H9 (cell line): ENCODE measurements at regions not wholly inside any gene's neighbourhood (a gene's known extent, or its start where the extent isn't known, plus 50 kb on each side); places are given as distances from the start of the nearest gene placed in this dataset.

ENCODE experiments used
- DNase-seq: peaks from one replicate; pipeline ENCODE4 v3.0.0-alpha.2; 2017
- H2AFZ ChIP-seq: one replicate; pipeline ENCODE4 v1.6.1; 2013; ENCODE audit warnings: mild to moderate bottlenecking, low read length, control low read depth, moderate library complexity
- H2AK5ac ChIP-seq: 2 replicates; pipeline ENCODE4 v1.6.1; 2013; ENCODE audit warnings: low read length, control low read depth, mixed read lengths; ENCODE audit not compliant: insufficient read length
- H2BK120ac ChIP-seq: one replicate; pipeline ENCODE4 v1.6.1; 2013; ENCODE audit warnings: low read depth, mild to moderate bottlenecking, low read length, control low read depth, inconsistent platforms; ENCODE audit not compliant: poor library complexity, severe bottlenecking
- H2BK12ac ChIP-seq: 2 replicates; pipeline ENCODE4 v1.6.1; 2013; ENCODE audit warnings: low read length, control low read depth, mixed read lengths, low read depth; ENCODE audit not compliant: insufficient read length
- H2BK15ac ChIP-seq: 2 replicates; pipeline ENCODE4 v1.6.1; 2013; ENCODE audit warnings: low read depth, low read length, control low read depth
- H2BK20ac ChIP-seq: one replicate; pipeline ENCODE4 v1.6.1; 2013; ENCODE audit warnings: low read depth, mild to moderate bottlenecking, low read length, control low read depth, inconsistent platforms; ENCODE audit not compliant: poor library complexity, severe bottlenecking
- H2BK5ac ChIP-seq: 2 replicates; pipeline ENCODE4 v1.6.1; 2013; ENCODE audit warnings: low read length, control low read depth, mixed read lengths; ENCODE audit not compliant: insufficient read length
- H3K14ac ChIP-seq: 2 replicates; pipeline ENCODE4 v1.6.1; 2013; ENCODE audit warnings: low read length, control low read depth; ENCODE audit not compliant: insufficient read depth
- H3K18ac ChIP-seq: 2 replicates; pipeline ENCODE4 v1.6.1; 2013; ENCODE audit warnings: low read depth, mild to moderate bottlenecking, mixed read lengths, low read length, control low read depth; ENCODE audit not compliant: insufficient read length
- H3K23ac ChIP-seq: 2 replicates; pipeline ENCODE4 v1.6.1; 2013; ENCODE audit warnings: low read length, control low read depth, mixed read lengths, low read depth; ENCODE audit not compliant: insufficient read length
- H3K23me2 ChIP-seq: 2 replicates; pipeline ENCODE4 v1.6.1; 2013; ENCODE audit warnings: low read depth, mild to moderate bottlenecking, mixed read lengths, low read length, control low read depth; ENCODE audit not compliant: insufficient read length, poor library complexity, severe bottlenecking
- H3K27ac ChIP-seq: 2 replicates; pipeline ENCODE4 v1.5.1; 2013; ENCODE audit warnings: low read length, control low read depth, mixed read lengths, low read depth; ENCODE audit not compliant: insufficient read length
- H3K27me3 ChIP-seq: 2 replicates; pipeline ENCODE4 v1.6.1; 2013; ENCODE audit warnings: low read length, control low read depth, inconsistent platforms; ENCODE audit not compliant: insufficient read depth
- H3K4ac ChIP-seq: 2 replicates; pipeline ENCODE4 v1.6.1; 2013; ENCODE audit warnings: low read depth, mild to moderate bottlenecking, control low read depth, inconsistent platforms, low read length, moderate library complexity
- H3K4me1 ChIP-seq: 2 replicates; pipeline ENCODE4 v1.6.1; 2013; ENCODE audit warnings: low read length, control low read depth, inconsistent platforms; ENCODE audit not compliant: insufficient read depth
- H3K4me2 ChIP-seq: 2 replicates; pipeline ENCODE4 v1.6.1; 2013; ENCODE audit warnings: low read length, control low read depth, mixed read lengths; ENCODE audit not compliant: insufficient read length, insufficient read depth
- H3K56ac ChIP-seq: 2 replicates; pipeline ENCODE4 v1.6.1; 2013; ENCODE audit warnings: low read depth, mild to moderate bottlenecking, mixed read lengths, low read length, control low read depth; ENCODE audit not compliant: insufficient read length
- H3K79me1 ChIP-seq: 2 replicates; pipeline ENCODE4 v1.6.1; 2013; ENCODE audit warnings: low read depth, mild to moderate bottlenecking, moderate library complexity, low read length, control low read depth, inconsistent platforms; ENCODE audit not compliant: insufficient read depth, poor library complexity, severe bottlenecking
- H3K79me2 ChIP-seq: 2 replicates; pipeline ENCODE4 v1.6.1; 2013; ENCODE audit warnings: low read length, control low read depth, inconsistent platforms; ENCODE audit not compliant: insufficient read depth
- H3K9ac ChIP-seq: 2 replicates; pipeline ENCODE4 v1.6.1; 2013; ENCODE audit warnings: low read length, control low read depth, mixed read lengths; ENCODE audit not compliant: insufficient read length; ENCODE audit errors: extremely low read depth
- H3K9me3 ChIP-seq: one replicate; pipeline ENCODE4 v1.6.1; 2013; ENCODE audit warnings: low read depth, low read length, inconsistent platforms; ENCODE audit not compliant: control insufficient read depth
- H3T11ph ChIP-seq: one replicate; pipeline ENCODE4 v1.6.1; 2013; ENCODE audit warnings: mild to moderate bottlenecking, low read length, control low read depth, inconsistent platforms
- H4K20me1 ChIP-seq: one replicate; pipeline ENCODE4 v1.6.1; 2013; ENCODE audit not compliant: control insufficient read depth, insufficient read length, insufficient read depth
- H4K5ac ChIP-seq: 2 replicates; pipeline ENCODE4 v1.6.1; 2013; ENCODE audit warnings: low read depth, mild to moderate bottlenecking, mixed read lengths, low read length, control low read depth; ENCODE audit not compliant: insufficient read length
- H4K8ac ChIP-seq: replicated peaks from 2 replicates; pipeline ENCODE4 v1.6.1; 2013; ENCODE audit warnings: low read length, control low read depth, mixed read lengths, low read depth; ENCODE audit not compliant: insufficient read length
- H4K91ac ChIP-seq: 2 replicates; pipeline ENCODE4 v1.6.1; 2013; ENCODE audit warnings: low read depth, mild to moderate bottlenecking, moderate library complexity, mixed read lengths, low read length, control low read depth; ENCODE audit not compliant: insufficient read length
- H3K27ac Mint-ChIP-seq, 3 experiments: 2 replicates in 2 of 3; 3 replicates in 1 of 3; pipeline ENCODE4 v1.8.0; 2020 to 2021; ENCODE audit warnings: mixed read lengths in 3 of 3, mild to moderate bottlenecking in 1 of 3, moderate library complexity in 1 of 3
- H3K27me3 Mint-ChIP-seq: 2 replicates; pipeline ENCODE4 v1.8.0; 2021; ENCODE audit warnings: low read depth, mild to moderate bottlenecking, moderate library complexity, mixed read lengths
- H3K36me3 Mint-ChIP-seq, 3 experiments: 2 replicates in 2 of 3; 3 replicates in 1 of 3; pipeline ENCODE4 v1.8.0; 2020 to 2021; ENCODE audit warnings: low read depth in 3 of 3, mixed read lengths in 3 of 3; ENCODE audit not compliant: insufficient read depth in 1 of 3
- H3K4me1 Mint-ChIP-seq, 2 experiments: 2 replicates each; pipeline ENCODE4 v1.8.0; 2020; ENCODE audit warnings: mixed read lengths in 2 of 2
- H3K4me3 Mint-ChIP-seq, 2 experiments: 2 replicates in 1 of 2; 3 replicates in 1 of 2; pipeline ENCODE4 v1.8.0; 2020 to 2021; ENCODE audit warnings: mild to moderate bottlenecking in 2 of 2, mixed read lengths in 2 of 2, moderate library complexity in 1 of 2
- H3K9me3 Mint-ChIP-seq, 2 experiments: 2 replicates in 1 of 2; 3 replicates in 1 of 2; pipeline ENCODE4 v1.8.0; 2020; ENCODE audit warnings: mild to moderate bottlenecking in 2 of 2, mixed read lengths in 2 of 2, moderate library complexity in 1 of 2
- CTCF ChIP-seq: fragments of 200-600 bp; sonication (generic); conservative IDR thresholded peaks from 3 replicates; pipeline ENCODE4 v1.8.0; 2021; ENCODE audit warnings: antibody characterized with exemption, mild to moderate bottlenecking
- WGBS: extraction: QIAGEN DNeasy Blood & Tissue Kit; methylation state at CpG from one replicate; pipeline ENCODE4 v1.1.7; 2013; ENCODE audit warnings: missing lambda C conversion rate, low lambda C conversion rate, mixed read lengths; ENCODE audit not compliant: insufficient read length; ENCODE audit errors: extremely low coverage; 5-methylcytosine and 5-hydroxymethylcytosine counted together

GRCh38 chr7:50149369-50149768 is 56.3 kb upstream of the ZPBP start:
- Mint-ChIP-seq H3K27ac (no peak overlapping the region), H3K4me3 (no peak overlapping the region), H3K9me3 (no peaks in the 10 kb centered on the region), H3K36me3 (no peaks in the 10 kb centered on the region), H3K4me1 (no peaks in the 10 kb centered on the region), H3K27me3 (no peaks in the 10 kb centered on the region)
- H3K4ac ChIP-seq = no peak overlapping the region
- H3K9ac ChIP-seq = no peak overlapping the region
- no peak overlapping the region for H2BK12ac ChIP-seq
- no peak overlapping the region for H2AK5ac ChIP-seq
- H3K14ac ChIP-seq = no peak overlapping the region
- no peak overlapping the region for H3K18ac ChIP-seq
- no peak overlapping the region for H2AFZ ChIP-seq
- no CpG with 5 or more reads among the region's 2 CpGs for whole genome bisulfite sequencing
- H3T11ph ChIP-seq = no peak overlapping the region
- no peak overlapping the region for H3K4me2 ChIP-seq
- H3K27me3 ChIP-seq = no peaks in the 10 kb centered on the region
- no peak overlapping the region for H4K5ac ChIP-seq
- TF ChIP-seq CTCF = no peak
- H3K27ac ChIP-seq = no peak overlapping the region
- H3K4me1 ChIP-seq = no peaks in the 10 kb centered on the region
- H3K79me2 ChIP-seq = no peaks in the 10 kb centered on the region
- H2BK20ac ChIP-seq = no peak overlapping the region
- H4K20me1 ChIP-seq = no peaks in the 10 kb centered on the region
- no peaks in the 10 kb centered on the region for H3K9me3 ChIP-seq
- no peak overlapping the region for H3K56ac ChIP-seq
- no peaks in the 10 kb centered on the region for H3K23me2 ChIP-seq
- H4K8ac ChIP-seq = no peak overlapping the region
- H4K91ac ChIP-seq = no peak overlapping the region
- no peak overlapping the region for H2BK120ac ChIP-seq
- H2BK15ac ChIP-seq = no peak overlapping the region
- no peak for DNase-seq
- no peak overlapping the region for H3K23ac ChIP-seq
- H2BK5ac ChIP-seq = no peak overlapping the region
- H3K79me1 ChIP-seq = no peaks in the 10 kb centered on the region
